ENCODE measurements at regions not wholly inside any gene's neighbourhood (a gene's known extent, or its start where the extent isn't known, plus 50 kb on each side); places are given as distances from the start of the nearest gene placed in this dataset.
"Not testable (repeated sequence)": the region's sequence is repeated elsewhere in the genome, so short reads cannot be mapped to it uniquely, and the experiment has no call there.

DNA sequence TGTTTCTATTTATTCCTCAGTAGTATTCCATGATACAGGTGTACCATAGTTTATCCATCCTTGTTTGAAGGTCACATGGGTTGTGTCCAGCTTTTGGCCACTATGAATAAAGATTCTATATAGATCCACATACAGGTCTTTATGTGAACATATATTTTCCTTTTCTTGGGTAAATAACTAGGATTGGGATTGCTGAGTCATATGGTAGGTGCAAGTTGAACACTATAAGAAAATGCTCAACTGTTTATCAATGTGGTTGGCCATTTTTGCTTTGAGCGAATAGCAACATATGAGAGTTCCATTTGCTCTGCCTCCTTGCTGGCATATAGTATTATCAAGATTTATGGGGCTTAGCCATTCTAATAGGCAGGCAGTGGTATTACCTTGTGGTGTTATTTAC, 170.2 kb upstream of the KCNJ15 start:
- no peaks in the 10 kb centered on the region for H3K9me3 ChIP-seq (ENCODE audit: control insufficient read depth in 2 of 2, insufficient read depth in 1 of 2, low read length in 1 of 2)
- H3K27me3 ChIP-seq (ENCODE audit: control insufficient read depth in 2 of 2, insufficient read depth in 1 of 2, low read length in 1 of 2): no peaks in the 10 kb centered on the region
- no peak overlapping the region for H3K4me3 ChIP-seq (ENCODE audit: low read length in 2 of 2)
- no peak overlapping the region for H3K27ac ChIP-seq (ENCODE audit: low read depth in 1 of 2, low read length in 1 of 2)
- 96% methylated on average over 1 of the region's 1 CpG for WGBS
- no peaks in the 10 kb centered on the region for H3K4me1 ChIP-seq (ENCODE audit: control insufficient read depth in 2 of 2, insufficient read depth in 2 of 2, low read length in 2 of 2)
- H3K36me3 ChIP-seq (ENCODE audit: control insufficient read depth in 2 of 2, insufficient read depth in 2 of 2, low read length in 1 of 2): no peaks in the 10 kb centered on the region
- DNase-seq (ENCODE audit: low read depth in 6 of 9, low spot score in 9 of 9): no peak

DNA sequence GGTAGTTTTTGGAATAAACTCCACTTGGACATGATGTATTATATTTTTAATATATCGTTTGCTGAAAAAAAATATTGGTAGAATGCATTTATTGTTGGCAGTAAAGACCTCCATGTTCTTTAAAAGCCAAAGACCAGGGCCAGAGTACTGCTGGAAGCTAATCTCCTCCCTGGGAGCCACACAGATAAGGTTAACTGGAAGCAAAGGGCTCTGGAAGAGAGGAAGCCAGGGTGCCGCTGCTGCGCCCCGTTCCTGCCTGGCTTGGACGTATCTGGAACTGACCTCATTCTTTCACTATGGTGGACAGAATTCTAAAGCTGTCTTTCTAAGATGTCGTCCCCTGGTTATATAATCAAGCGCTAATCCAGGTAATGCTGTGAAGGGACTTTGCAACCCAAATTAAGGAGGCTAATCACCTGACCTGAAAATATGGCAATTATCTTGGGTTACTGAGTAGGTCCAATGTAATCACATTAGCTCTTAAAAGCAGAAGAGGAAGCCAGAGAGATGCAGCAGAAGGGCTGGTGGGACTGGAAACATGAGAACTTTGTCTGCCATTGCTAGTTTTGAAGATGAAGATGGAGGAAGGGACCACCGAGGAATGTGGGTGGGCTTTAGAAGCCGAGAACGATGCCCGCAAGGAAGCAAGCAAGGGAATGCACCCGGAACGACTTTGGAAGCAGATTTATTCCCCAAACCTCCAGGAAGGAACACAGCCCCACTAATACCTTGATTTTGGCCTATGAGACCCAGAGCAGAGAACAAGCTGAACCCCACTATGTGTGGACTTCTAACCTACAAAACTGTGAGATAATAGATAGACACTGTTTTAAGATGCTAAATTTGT, 167.7 kb upstream of the KCNJ15 start:
- Histone ChIP-seq H3K4me3 (ENCODE audit: low read length in 2 of 2) (no peak overlapping the region), H3K9me3 (ENCODE audit: control insufficient read depth in 2 of 2, insufficient read depth in 1 of 2, low read length in 1 of 2) (no peaks in the 10 kb centered on the region), H3K4me1 (ENCODE audit: control insufficient read depth in 2 of 2, insufficient read depth in 2 of 2, low read length in 2 of 2) (no peaks in the 10 kb centered on the region), H3K27ac (ENCODE audit: low read depth in 1 of 2, low read length in 1 of 2) (no peak overlapping the region), H3K27me3 (ENCODE audit: control insufficient read depth in 2 of 2, insufficient read depth in 1 of 2, low read length in 1 of 2) (no peaks in the 10 kb centered on the region), H3K36me3 (ENCODE audit: control insufficient read depth in 2 of 2, insufficient read depth in 2 of 2, low read length in 1 of 2) (no peaks in the 10 kb centered on the region)
- 96% methylated on average over 13 of the region's 13 CpGs for WGBS
- DNase-seq (ENCODE audit: low read depth in 6 of 9, low spot score in 9 of 9): no peak

GRCh38 chr21:38089763-38090046, 167.1 kb upstream of the KCNJ15 start:
- Histone ChIP-seq H3K27ac (ENCODE audit: low read depth in 1 of 2, low read length in 1 of 2) (no peak overlapping the region), H3K36me3 (ENCODE audit: control insufficient read depth in 2 of 2, insufficient read depth in 2 of 2, low read length in 1 of 2) (no peaks in the 10 kb centered on the region), H3K4me1 (ENCODE audit: control insufficient read depth in 2 of 2, insufficient read depth in 2 of 2, low read length in 2 of 2) (no peaks in the 10 kb centered on the region), H3K9me3 (ENCODE audit: control insufficient read depth in 2 of 2, insufficient read depth in 1 of 2, low read length in 1 of 2) (no peaks in the 10 kb centered on the region), H3K27me3 (ENCODE audit: control insufficient read depth in 2 of 2, insufficient read depth in 1 of 2, low read length in 1 of 2) (no peaks in the 10 kb centered on the region), H3K4me3 (ENCODE audit: low read length in 2 of 2) (no peak overlapping the region)
- 86% methylated on average over 6 of the region's 6 CpGs for WGBS
- no peak for DNase-seq (ENCODE audit: low read depth in 6 of 9, low spot score in 9 of 9)

DNA sequence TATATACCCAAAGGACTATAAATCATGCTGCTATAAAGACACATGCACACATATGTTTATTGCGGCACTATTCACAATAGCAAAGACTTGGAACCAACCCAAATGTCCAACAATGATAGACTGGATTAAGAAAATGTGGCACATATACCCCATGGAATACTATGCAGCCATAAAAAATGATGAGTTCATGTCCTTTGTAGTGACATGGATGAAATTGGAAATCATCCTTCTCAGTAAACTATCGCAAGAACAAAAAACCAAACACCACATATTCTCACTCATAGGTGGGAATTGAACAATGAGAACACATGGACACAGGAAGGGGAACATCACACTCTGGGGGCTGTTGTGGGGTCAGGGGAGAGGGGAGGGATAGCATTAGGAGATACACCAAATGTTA, 165.7 kb upstream of the KCNJ15 start:
- DNase-seq (ENCODE audit: low read depth in 6 of 9, low spot score in 9 of 9); H3K36me3 ChIP-seq (ENCODE audit: control insufficient read depth in 2 of 2, insufficient read depth in 2 of 2, low read length in 1 of 2); H3K27ac ChIP-seq (ENCODE audit: low read depth in 1 of 2, low read length in 1 of 2); H3K4me3 ChIP-seq (ENCODE audit: low read length in 2 of 2); H3K27me3 ChIP-seq (ENCODE audit: control insufficient read depth in 2 of 2, insufficient read depth in 1 of 2, low read length in 1 of 2); H3K4me1 ChIP-seq (ENCODE audit: control insufficient read depth in 2 of 2, insufficient read depth in 2 of 2, low read length in 2 of 2); H3K9me3 ChIP-seq (ENCODE audit: control insufficient read depth in 2 of 2, insufficient read depth in 1 of 2, low read length in 1 of 2): not testable (repeated sequence)
- WGBS: 100% methylated on average over 1 of the region's 2 CpGs

GRCh38 chr21:38092051-38092450, 164.7 kb upstream of the KCNJ15 start:
- no peak for DNase-seq (ENCODE audit: low read depth in 6 of 9, low spot score in 9 of 9)
- Histone ChIP-seq H3K27ac (ENCODE audit: low read depth in 1 of 2, low read length in 1 of 2) (no peak overlapping the region), H3K36me3 (ENCODE audit: control insufficient read depth in 2 of 2, insufficient read depth in 2 of 2, low read length in 1 of 2) (no peaks in the 10 kb centered on the region), H3K4me1 (ENCODE audit: control insufficient read depth in 2 of 2, insufficient read depth in 2 of 2, low read length in 2 of 2) (no peaks in the 10 kb centered on the region), H3K9me3 (ENCODE audit: control insufficient read depth in 2 of 2, insufficient read depth in 1 of 2, low read length in 1 of 2) (no peaks in the 10 kb centered on the region), H3K4me3 (ENCODE audit: low read length in 2 of 2) (no peak overlapping the region), H3K27me3 (ENCODE audit: control insufficient read depth in 2 of 2, insufficient read depth in 1 of 2, low read length in 1 of 2) (no peaks in the 10 kb centered on the region)
- 85% methylated on average over 6 of the region's 6 CpGs for WGBS

GRCh38 chr21:38095220-38095619, 161.6 kb upstream of the KCNJ15 start:
- 96% methylated on average over 5 of the region's 5 CpGs for WGBS
- no peak for DNase-seq (ENCODE audit: low read depth in 6 of 9, low spot score in 9 of 9)
- Histone ChIP-seq H3K27ac (ENCODE audit: low read depth in 1 of 2, low read length in 1 of 2) (no peak overlapping the region), H3K4me1 (ENCODE audit: control insufficient read depth in 2 of 2, insufficient read depth in 2 of 2, low read length in 2 of 2) (no peaks in the 10 kb centered on the region), H3K9me3 (ENCODE audit: control insufficient read depth in 2 of 2, insufficient read depth in 1 of 2, low read length in 1 of 2) (no peaks in the 10 kb centered on the region), H3K27me3 (ENCODE audit: control insufficient read depth in 2 of 2, insufficient read depth in 1 of 2, low read length in 1 of 2) (no peaks in the 10 kb centered on the region), H3K36me3 (ENCODE audit: control insufficient read depth in 2 of 2, insufficient read depth in 2 of 2, low read length in 1 of 2) (no peaks in the 10 kb centered on the region), H3K4me3 (ENCODE audit: low read length in 2 of 2) (no peak overlapping the region)

DNA sequence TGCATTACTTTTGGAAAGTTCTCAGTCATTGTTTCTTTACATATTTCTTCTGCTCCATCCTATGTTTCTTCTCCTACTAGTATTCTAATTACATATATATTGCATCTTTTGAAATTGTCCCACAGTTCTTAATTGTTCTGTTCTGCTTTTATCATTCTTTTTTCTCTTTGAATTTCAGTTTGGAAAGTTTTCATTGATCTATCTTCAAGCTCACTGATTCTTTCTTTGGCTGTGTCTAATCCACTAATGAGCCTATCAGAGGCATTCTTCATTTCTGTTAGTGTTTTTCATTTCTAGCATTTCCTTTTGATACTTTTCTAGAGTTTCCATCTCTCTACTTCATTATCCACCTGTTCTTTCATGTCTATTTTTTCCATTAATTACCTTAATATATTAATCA, 159.0 kb upstream of the KCNJ15 start:
- no peak for DNase-seq (ENCODE audit: low read depth in 6 of 9, low spot score in 9 of 9)
- no peaks in the 10 kb centered on the region for H3K36me3 ChIP-seq (ENCODE audit: control insufficient read depth in 2 of 2, insufficient read depth in 2 of 2, low read length in 1 of 2)
- no peak overlapping the region for H3K27ac ChIP-seq (ENCODE audit: low read depth in 1 of 2, low read length in 1 of 2)
- H3K4me1 ChIP-seq (ENCODE audit: control insufficient read depth in 2 of 2, insufficient read depth in 2 of 2, low read length in 2 of 2): no peaks in the 10 kb centered on the region
- no peaks in the 10 kb centered on the region for H3K9me3 ChIP-seq (ENCODE audit: control insufficient read depth in 2 of 2, insufficient read depth in 1 of 2, low read length in 1 of 2)
- H3K27me3 ChIP-seq (ENCODE audit: control insufficient read depth in 2 of 2, insufficient read depth in 1 of 2, low read length in 1 of 2): no peaks in the 10 kb centered on the region
- H3K4me3 ChIP-seq (ENCODE audit: low read length in 2 of 2): no peak overlapping the region

GRCh38 chr21:38112219-38112789, 144.5 kb upstream of the KCNJ15 start:
- 98% methylated on average over 3 of the region's 3 CpGs for WGBS
- Histone ChIP-seq H3K4me1 (ENCODE audit: control insufficient read depth in 2 of 2, insufficient read depth in 2 of 2, low read length in 2 of 2) (no peaks in the 10 kb centered on the region), H3K36me3 (ENCODE audit: control insufficient read depth in 2 of 2, insufficient read depth in 2 of 2, low read length in 1 of 2) (no peaks in the 10 kb centered on the region), H3K4me3 (ENCODE audit: low read length in 2 of 2) (no peak overlapping the region), H3K9me3 (ENCODE audit: control insufficient read depth in 2 of 2, insufficient read depth in 1 of 2, low read length in 1 of 2) (no peaks in the 10 kb centered on the region), H3K27ac (ENCODE audit: low read depth in 1 of 2, low read length in 1 of 2) (no peak overlapping the region), H3K27me3 (ENCODE audit: control insufficient read depth in 2 of 2, insufficient read depth in 1 of 2, low read length in 1 of 2) (no peaks in the 10 kb centered on the region)
- DNase-seq (ENCODE audit: low read depth in 6 of 9, low spot score in 9 of 9): no peak

DNA sequence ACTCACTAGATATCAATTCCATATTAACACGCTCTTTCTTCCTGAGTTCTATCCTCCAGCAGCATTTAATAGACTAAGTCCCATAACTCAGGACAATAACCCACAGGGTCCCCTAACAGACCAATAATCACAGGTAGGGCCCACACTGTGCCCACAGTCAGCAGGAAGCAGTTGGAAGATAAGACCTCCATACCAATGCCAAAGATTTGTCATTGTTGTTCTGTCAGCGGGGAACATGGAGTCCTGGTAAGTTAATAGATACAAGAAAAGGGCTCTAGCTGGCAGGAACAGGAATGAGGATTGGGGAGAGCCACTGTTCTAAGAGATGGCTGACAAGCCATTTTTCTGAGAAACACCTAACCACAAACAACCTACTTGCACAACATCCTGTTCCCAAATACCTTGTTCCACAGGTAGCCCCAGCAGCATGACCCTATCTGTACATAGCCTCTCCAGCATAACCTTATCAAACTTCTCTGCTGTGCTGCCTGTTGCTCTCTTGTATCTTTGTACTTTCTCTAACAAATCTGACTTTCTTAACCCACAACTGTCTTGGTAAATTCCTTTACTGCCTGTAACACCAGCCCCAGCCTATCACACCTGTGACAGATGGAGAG, 142.0 kb upstream of the KCNJ15 start:
- Histone ChIP-seq H3K27ac (ENCODE audit: low read depth in 1 of 2, low read length in 1 of 2) (no peak overlapping the region), H3K27me3 (ENCODE audit: control insufficient read depth in 2 of 2, insufficient read depth in 1 of 2, low read length in 1 of 2) (no peaks in the 10 kb centered on the region)
- 97% methylated on average over 2 of the region's 2 CpGs for WGBS

More for the DNA sequence above, 142.0 kb upstream of the KCNJ15 start:
- Histone ChIP-seq H3K4me1 (ENCODE audit: control insufficient read depth in 2 of 2, insufficient read depth in 2 of 2, low read length in 2 of 2) (no peaks in the 10 kb centered on the region), H3K36me3 (ENCODE audit: control insufficient read depth in 2 of 2, insufficient read depth in 2 of 2, low read length in 1 of 2) (no peaks in the 10 kb centered on the region), H3K9me3 (ENCODE audit: control insufficient read depth in 2 of 2, insufficient read depth in 1 of 2, low read length in 1 of 2) (no peaks in the 10 kb centered on the region), H3K4me3 (ENCODE audit: low read length in 2 of 2) (no peak overlapping the region)
- no peak for DNase-seq (ENCODE audit: low read depth in 6 of 9, low spot score in 9 of 9)
